ENCODE measurements at regions not wholly inside any gene's neighbourhood (a gene's known extent, or its start where the extent isn't known, plus 50 kb on each side); places are given as distances from the start of the nearest gene placed in this dataset.
"Not testable (repeated sequence)": the region's sequence is repeated elsewhere in the genome, so short reads cannot be mapped to it uniquely, and the experiment has no call there.

DNA sequence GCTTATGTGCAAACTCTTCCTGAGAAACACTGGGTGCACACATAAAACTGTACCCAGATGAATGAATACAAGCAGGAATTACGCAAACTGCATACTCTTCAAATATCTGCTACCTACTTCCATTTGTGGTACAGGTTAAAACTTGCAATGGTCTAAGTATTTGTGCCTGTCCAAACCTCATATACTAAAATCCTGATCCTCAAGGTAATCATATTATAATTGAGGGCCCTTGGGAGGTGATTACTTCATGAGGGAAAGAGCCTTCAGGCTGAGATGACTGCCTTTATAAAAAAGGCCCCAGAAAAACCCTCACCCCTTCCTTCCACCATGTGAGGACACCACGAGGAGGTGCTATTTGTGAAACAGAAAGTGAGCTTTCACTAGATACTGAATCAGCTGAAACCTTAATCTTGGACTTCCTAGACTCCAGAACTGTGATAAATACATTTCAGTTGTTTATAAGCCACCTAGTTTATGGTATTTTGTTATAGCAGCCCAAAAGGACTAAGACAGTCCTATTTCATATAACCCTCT, 1977.2 kb downstream of the PCDH7 start:
- Histone ChIP-seq H2AFZ (ENCODE audit: low read length) (no peak overlapping the region), H3K27me3 (ENCODE audit: control insufficient read depth, insufficient read depth, low read length) (no peaks in the 10 kb centered on the region), H3K4me1 (ENCODE audit: control insufficient read depth, extremely low read depth, insufficient read depth, low read length) (no peaks in the 10 kb centered on the region), H3K36me3 (ENCODE audit: control insufficient read depth, insufficient read depth, low read length) (no peaks in the 10 kb centered on the region), H3K9ac (ENCODE audit: insufficient read depth, low read length) (no peak overlapping the region), H3K79me2 (ENCODE audit: control insufficient read depth, insufficient read depth, low read length) (no peaks in the 10 kb centered on the region), H3K4me3 (replicated peaks in 1 of 4; ENCODE audit: control extremely low read depth in 1 of 4, insufficient read depth in 1 of 4, low read depth in 3 of 4, low read length in 4 of 4) (no peak overlapping the region), H3K27ac (ENCODE audit: insufficient read depth, low read length) (no peak overlapping the region), H3K4me2 (ENCODE audit: extremely low read depth, insufficient read depth, low read length) (no peak overlapping the region), H4K20me1 (ENCODE audit: control insufficient read depth, extremely low read depth, insufficient read depth, low read length) (no peaks in the 10 kb centered on the region), H3K9me3 (ENCODE audit: control insufficient read depth, insufficient read depth, low read depth, low read length) (no peaks in the 10 kb centered on the region)
- TF ChIP-seq, protein P1, sequence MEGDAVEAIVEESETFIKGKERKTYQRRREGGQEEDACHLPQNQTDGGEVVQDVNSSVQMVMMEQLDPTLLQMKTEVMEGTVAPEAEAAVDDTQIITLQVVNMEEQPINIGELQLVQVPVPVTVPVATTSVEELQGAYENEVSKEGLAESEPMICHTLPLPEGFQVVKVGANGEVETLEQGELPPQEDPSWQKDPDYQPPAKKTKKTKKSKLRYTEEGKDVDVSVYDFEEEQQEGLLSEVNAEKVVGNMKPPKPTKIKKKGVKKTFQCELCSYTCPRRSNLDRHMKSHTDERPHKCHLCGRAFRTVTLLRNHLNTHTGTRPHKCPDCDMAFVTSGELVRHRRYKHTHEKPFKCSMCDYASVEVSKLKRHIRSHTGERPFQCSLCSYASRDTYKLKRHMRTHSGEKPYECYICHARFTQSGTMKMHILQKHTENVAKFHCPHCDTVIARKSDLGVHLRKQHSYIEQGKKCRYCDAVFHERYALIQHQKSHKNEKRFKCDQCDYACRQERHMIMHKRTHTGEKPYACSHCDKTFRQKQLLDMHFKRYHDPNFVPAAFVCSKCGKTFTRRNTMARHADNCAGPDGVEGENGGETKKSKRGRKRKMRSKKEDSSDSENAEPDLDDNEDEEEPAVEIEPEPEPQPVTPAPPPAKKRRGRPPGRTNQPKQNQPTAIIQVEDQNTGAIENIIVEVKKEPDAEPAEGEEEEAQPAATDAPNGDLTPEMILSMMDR (conservative IDR thresholded peaks at IDR 0.05 in 1 of 2, IDR thresholded peaks at IDR 0.05 in 1 of 2; ENCODE audit: low read depth in 1 of 2, low read length in 2 of 2), result no peak
- TF ChIP-seq EZH2 (IDR thresholded peaks at IDR 0.05; ENCODE audit: low read length, missing control alignments), result no peak
- DNase-seq (ENCODE audit: low read depth in 2 of 2), result no peak

DNA sequence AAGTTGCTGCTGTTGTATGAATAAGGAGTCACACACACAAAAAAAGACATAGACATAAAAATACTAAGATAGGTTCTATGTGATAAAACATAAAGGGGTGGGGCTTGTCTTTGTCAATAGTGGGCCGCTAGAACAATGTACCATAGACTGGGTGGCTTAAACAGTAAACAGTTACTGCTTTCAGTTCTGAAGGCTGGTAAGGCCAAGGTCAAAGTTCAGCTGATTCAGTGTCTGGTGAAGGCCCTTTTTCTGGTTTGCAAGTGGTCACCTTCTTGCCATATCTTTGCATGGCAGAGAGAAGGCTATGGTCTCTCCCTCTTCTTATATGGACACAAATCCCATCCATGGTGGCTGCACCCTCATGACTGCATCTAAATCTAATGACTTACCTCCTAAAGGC, 1980.7 kb downstream of the PCDH7 start:
- H3K27me3 ChIP-seq (ENCODE audit: control insufficient read depth, insufficient read depth, low read length), result no peaks in the 10 kb centered on the region
- H3K9me3 ChIP-seq (ENCODE audit: control insufficient read depth, insufficient read depth, low read depth, low read length), result no peaks in the 10 kb centered on the region
- H3K79me2 ChIP-seq (ENCODE audit: control insufficient read depth, insufficient read depth, low read length), result no peaks in the 10 kb centered on the region
- no peak overlapping the region for H3K4me2 ChIP-seq (ENCODE audit: extremely low read depth, insufficient read depth, low read length)
- H3K4me3 ChIP-seq (replicated peaks in 1 of 4; ENCODE audit: control extremely low read depth in 1 of 4, insufficient read depth in 1 of 4, low read depth in 3 of 4, low read length in 4 of 4), result no peak overlapping the region
- no peak for TF ChIP-seq EZH2 (IDR thresholded peaks at IDR 0.05; ENCODE audit: low read length, missing control alignments)
- TF ChIP-seq, protein P1 (conservative IDR thresholded peaks at IDR 0.05 in 1 of 2, IDR thresholded peaks at IDR 0.05 in 1 of 2; ENCODE audit: low read depth in 1 of 2, low read length in 2 of 2), result no peak
- H3K4me1 ChIP-seq (ENCODE audit: control insufficient read depth, extremely low read depth, insufficient read depth, low read length), result no peaks in the 10 kb centered on the region
- no peak overlapping the region for H2AFZ ChIP-seq (ENCODE audit: low read length)
- H4K20me1 ChIP-seq (ENCODE audit: control insufficient read depth, extremely low read depth, insufficient read depth, low read length), result no peaks in the 10 kb centered on the region
- H3K36me3 ChIP-seq (ENCODE audit: control insufficient read depth, insufficient read depth, low read length), result no peaks in the 10 kb centered on the region
- H3K9ac ChIP-seq (ENCODE audit: insufficient read depth, low read length), result no peak overlapping the region
- no peak overlapping the region for H3K27ac ChIP-seq (ENCODE audit: insufficient read depth, low read length)
- DNase-seq (ENCODE audit: low read depth in 2 of 2), result no peak

DNA sequence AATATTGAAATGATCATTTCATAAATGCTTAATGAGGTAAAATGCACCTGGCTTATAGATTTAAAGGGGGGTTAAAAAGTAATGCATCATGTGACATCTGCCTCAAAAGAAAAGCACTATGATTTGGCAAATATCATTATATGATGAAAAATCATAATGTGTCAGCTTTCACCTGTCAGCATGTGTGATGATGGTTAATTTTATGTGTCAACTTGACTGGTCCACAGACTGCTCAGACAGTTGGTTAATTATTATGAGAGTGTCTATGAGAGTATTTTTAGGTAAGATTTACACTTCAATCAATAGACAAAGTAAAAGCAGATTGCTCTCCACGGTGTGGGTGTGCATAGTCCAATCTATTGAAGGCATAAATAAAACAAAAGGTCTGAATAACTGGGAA, 1986.7 kb downstream of the PCDH7 start:
- TF ChIP-seq, protein P1 (conservative IDR thresholded peaks at IDR 0.05 in 1 of 2, IDR thresholded peaks at IDR 0.05 in 1 of 2; ENCODE audit: low read depth in 1 of 2, low read length in 2 of 2), result no peak
- no peak for TF ChIP-seq EZH2 (IDR thresholded peaks at IDR 0.05; ENCODE audit: low read length, missing control alignments)
- Histone ChIP-seq H3K36me3 (ENCODE audit: control insufficient read depth, insufficient read depth, low read length) (no peaks in the 10 kb centered on the region), H3K27ac (ENCODE audit: insufficient read depth, low read length) (no peak overlapping the region), H3K9ac (ENCODE audit: insufficient read depth, low read length) (no peak overlapping the region), H3K79me2 (ENCODE audit: control insufficient read depth, insufficient read depth, low read length) (no peaks in the 10 kb centered on the region), H3K27me3 (ENCODE audit: control insufficient read depth, insufficient read depth, low read length) (no peaks in the 10 kb centered on the region), H3K4me3 (replicated peaks in 1 of 4; ENCODE audit: control extremely low read depth in 1 of 4, insufficient read depth in 1 of 4, low read depth in 3 of 4, low read length in 4 of 4) (no peak overlapping the region), H2AFZ (ENCODE audit: low read length) (no peak overlapping the region), H4K20me1 (ENCODE audit: control insufficient read depth, extremely low read depth, insufficient read depth, low read length) (no peaks in the 10 kb centered on the region), H3K9me3 (ENCODE audit: control insufficient read depth, insufficient read depth, low read depth, low read length) (no peaks in the 10 kb centered on the region), H3K4me2 (ENCODE audit: extremely low read depth, insufficient read depth, low read length) (no peak overlapping the region), H3K4me1 (ENCODE audit: control insufficient read depth, extremely low read depth, insufficient read depth, low read length) (no peaks in the 10 kb centered on the region)
- no peak for DNase-seq (ENCODE audit: low read depth in 2 of 2)

DNA sequence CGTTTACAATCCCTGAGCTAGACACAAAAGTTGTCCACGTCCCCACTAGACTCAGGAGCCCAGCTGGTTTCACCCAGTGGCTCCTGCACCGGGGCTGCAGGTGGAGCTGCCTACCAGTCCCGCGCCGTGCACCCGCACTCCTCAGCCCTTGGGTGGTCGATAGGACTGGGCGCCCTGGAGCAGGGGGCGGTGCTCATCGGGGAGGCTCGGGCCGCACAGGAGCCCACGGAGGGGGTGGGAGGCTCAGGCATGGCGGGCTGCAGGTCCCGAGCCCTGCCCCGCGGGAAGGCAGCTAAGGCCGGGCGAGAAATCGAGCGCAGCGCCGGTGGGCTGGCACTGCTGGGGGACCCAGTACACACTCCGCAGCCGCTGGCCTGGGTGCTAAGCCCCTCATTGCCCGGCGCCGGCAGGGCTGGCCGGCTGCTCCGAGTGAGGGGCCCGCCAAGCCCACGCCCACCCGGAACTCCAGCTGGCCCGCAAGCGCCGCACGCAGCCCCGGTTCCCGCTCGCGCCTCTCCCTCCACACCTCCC, 1996.0 kb downstream of the PCDH7 start:
- H3K4me3 ChIP-seq (replicated peaks in 1 of 4; ENCODE audit: control extremely low read depth in 1 of 4, insufficient read depth in 1 of 4, low read depth in 3 of 4, low read length in 4 of 4); H3K9me3 ChIP-seq (ENCODE audit: control insufficient read depth, insufficient read depth, low read depth, low read length); H3K9ac ChIP-seq (ENCODE audit: insufficient read depth, low read length); H3K27me3 ChIP-seq (ENCODE audit: control insufficient read depth, insufficient read depth, low read length); H3K36me3 ChIP-seq (ENCODE audit: control insufficient read depth, insufficient read depth, low read length); H3K27ac ChIP-seq (ENCODE audit: insufficient read depth, low read length); H3K4me1 ChIP-seq (ENCODE audit: control insufficient read depth, extremely low read depth, insufficient read depth, low read length); H4K20me1 ChIP-seq (ENCODE audit: control insufficient read depth, extremely low read depth, insufficient read depth, low read length); H3K4me2 ChIP-seq (ENCODE audit: extremely low read depth, insufficient read depth, low read length); H3K79me2 ChIP-seq (ENCODE audit: control insufficient read depth, insufficient read depth, low read length); H2AFZ ChIP-seq (ENCODE audit: low read length); DNase-seq (ENCODE audit: low read depth in 2 of 2): not testable (repeated sequence)

Data from fibroblast of lung (primary cell).